Astrocyte of the cerebellum (primary cell): ENCODE measurements at regions not wholly inside any gene's neighbourhood (a gene's known extent, or its start where the extent isn't known, plus 50 kb on each side); places are given as distances from the start of the nearest gene placed in this dataset.

Experiments
- DNase-seq: peaks from one replicate; pipeline ENCODE4 v3.0.0-alpha.2; 2011; ENCODE audit warnings: low read depth
- H3K4me3 ChIP-seq: 2 replicates; pipeline ENCODE4 v1.5.1; 2011; ENCODE audit warnings: mild to moderate bottlenecking, low read depth, low read length, moderate library complexity
- in situ Hi-C: cut with HindIII; loops from 2 replicates; pipeline ENCODE4 v1.10.0; 2017; ENCODE audit warnings: low sequenced_read_pairs
- TF ChIP-seq, protein P1 (sequence below): IDR thresholded peaks from 2 replicates; pipeline ENCODE4 v1.5.1; 2012; ENCODE audit warnings: low read length, low read depth, moderate library complexity, mild to moderate bottlenecking; ENCODE audit errors: missing control alignments

- no peak overlapping the region for H3K4me3 ChIP-seq
- TF ChIP-seq, protein P1, sequence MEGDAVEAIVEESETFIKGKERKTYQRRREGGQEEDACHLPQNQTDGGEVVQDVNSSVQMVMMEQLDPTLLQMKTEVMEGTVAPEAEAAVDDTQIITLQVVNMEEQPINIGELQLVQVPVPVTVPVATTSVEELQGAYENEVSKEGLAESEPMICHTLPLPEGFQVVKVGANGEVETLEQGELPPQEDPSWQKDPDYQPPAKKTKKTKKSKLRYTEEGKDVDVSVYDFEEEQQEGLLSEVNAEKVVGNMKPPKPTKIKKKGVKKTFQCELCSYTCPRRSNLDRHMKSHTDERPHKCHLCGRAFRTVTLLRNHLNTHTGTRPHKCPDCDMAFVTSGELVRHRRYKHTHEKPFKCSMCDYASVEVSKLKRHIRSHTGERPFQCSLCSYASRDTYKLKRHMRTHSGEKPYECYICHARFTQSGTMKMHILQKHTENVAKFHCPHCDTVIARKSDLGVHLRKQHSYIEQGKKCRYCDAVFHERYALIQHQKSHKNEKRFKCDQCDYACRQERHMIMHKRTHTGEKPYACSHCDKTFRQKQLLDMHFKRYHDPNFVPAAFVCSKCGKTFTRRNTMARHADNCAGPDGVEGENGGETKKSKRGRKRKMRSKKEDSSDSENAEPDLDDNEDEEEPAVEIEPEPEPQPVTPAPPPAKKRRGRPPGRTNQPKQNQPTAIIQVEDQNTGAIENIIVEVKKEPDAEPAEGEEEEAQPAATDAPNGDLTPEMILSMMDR = no peak
- DNase-seq = no peak
- in situ Hi-C loops = no loop called here
These were observed 2102.3 kb upstream of the CELF4 start for GRCh38 chr18:39667905-39668304.

GRCh38 chr18:39666541-39666940 lies 2100.9 kb upstream of the CELF4 start:
- TF ChIP-seq, protein P1 = no peak
- DNase-seq = no peak
- no peak overlapping the region for H3K4me3 ChIP-seq
- in situ Hi-C loops = no loop called here

- TF ChIP-seq, protein P1 = no peak
- H3K4me3 ChIP-seq = no peak overlapping the region
- DNase-seq = no peak
- in situ Hi-C loops = no loop called here
These were observed 2096.3 kb upstream of the CELF4 start for GRCh38 chr18:39661856-39662366.

DNA sequence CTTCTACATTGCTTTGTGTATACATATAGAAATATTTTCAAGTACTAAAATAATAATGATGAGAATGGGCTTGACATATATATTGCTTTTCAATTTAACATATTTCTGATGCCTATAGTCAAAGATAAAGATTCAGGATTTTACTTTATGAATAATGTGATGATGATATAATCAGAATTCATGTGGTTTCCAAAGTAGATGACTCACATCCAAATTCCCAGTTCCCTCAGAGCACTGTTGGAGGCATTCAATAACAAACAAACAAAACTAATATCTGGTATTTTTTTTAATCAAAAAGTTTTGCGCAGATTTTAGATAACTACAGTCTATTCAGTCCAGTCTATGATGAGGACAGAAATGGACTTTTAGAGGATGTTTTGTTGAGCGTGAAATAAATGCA lies 2094.5 kb upstream of the CELF4 start:
- peak; percentile 16 for DNase-seq
- no peak overlapping the region for H3K4me3 ChIP-seq
- in situ Hi-C loops = no loop called here

DNA sequence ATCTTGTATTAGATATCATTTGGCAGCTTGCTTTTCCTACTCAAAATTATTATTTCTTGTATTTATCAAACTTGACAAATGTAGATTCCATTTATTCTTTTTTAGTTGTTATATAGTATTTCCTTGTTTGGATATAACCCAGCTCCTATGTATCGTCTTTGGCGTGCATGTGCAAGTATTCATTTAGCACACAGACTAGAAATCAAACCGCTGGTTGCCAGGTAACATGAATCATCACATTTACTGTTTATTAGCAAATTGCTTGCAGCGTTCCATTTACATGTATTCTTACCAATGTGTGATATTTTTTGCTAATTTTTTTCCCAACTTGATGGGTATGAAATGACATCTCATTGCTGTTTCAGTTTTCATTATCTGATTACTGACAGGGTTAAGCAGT lies 2089.7 kb upstream of the CELF4 start:
- in situ Hi-C loops = no loop called here

More for the DNA sequence above, 2094.5 kb upstream of the CELF4 start:
- TF ChIP-seq, protein P1 = no peak

GRCh38 chr18:39653221-39653620 lies 2087.6 kb upstream of the CELF4 start:
- in situ Hi-C loops = no loop called here

More for the DNA sequence above, 2089.7 kb upstream of the CELF4 start:
- no peak overlapping the region for H3K4me3 ChIP-seq
- TF ChIP-seq, protein P1 = no peak
- no peak for DNase-seq

More at GRCh38 chr18:39653221-39653620, 2087.6 kb upstream of the CELF4 start:
- no peak overlapping the region for H3K4me3 ChIP-seq
- DNase-seq = no peak
- TF ChIP-seq, protein P1 = no peak
